Gastrocnemius medialis (tissue), 4 donors: ENCODE measurements at regions not wholly inside any gene's neighbourhood (a gene's known extent, or its start where the extent isn't known, plus 50 kb on each side); places are given as distances from the start of the nearest gene placed in this dataset.

Experiments used
- POLR2A ChIP-seq, 2 donors: fragments of 450-650 bp; IDR thresholded peaks; one replicate each; pipeline ENCODE4 v1.6.1; 2017; ENCODE audit warnings: antibody characterized with exemption in 2 of 2, mild to moderate bottlenecking in 2 of 2, moderate library complexity in 2 of 2
- TF ChIP-seq, protein P1 (sequence below), 5 experiments: fragments of 450-650 bp in 3 of 5; fragments of 200-600 bp in 2 of 5; sonication (generic) in 2 of 5; IDR thresholded peaks in 4 of 5; conservative IDR thresholded peaks in 1 of 5; 1 replicate in 4 of 5; 2 replicates in 1 of 5; pipeline ENCODE4 v1.5.1; 2016 to 2019; ENCODE audit warnings: antibody characterized with exemption in 5 of 5, mild to moderate bottlenecking in 3 of 5, moderate library complexity in 3 of 5

DNA sequence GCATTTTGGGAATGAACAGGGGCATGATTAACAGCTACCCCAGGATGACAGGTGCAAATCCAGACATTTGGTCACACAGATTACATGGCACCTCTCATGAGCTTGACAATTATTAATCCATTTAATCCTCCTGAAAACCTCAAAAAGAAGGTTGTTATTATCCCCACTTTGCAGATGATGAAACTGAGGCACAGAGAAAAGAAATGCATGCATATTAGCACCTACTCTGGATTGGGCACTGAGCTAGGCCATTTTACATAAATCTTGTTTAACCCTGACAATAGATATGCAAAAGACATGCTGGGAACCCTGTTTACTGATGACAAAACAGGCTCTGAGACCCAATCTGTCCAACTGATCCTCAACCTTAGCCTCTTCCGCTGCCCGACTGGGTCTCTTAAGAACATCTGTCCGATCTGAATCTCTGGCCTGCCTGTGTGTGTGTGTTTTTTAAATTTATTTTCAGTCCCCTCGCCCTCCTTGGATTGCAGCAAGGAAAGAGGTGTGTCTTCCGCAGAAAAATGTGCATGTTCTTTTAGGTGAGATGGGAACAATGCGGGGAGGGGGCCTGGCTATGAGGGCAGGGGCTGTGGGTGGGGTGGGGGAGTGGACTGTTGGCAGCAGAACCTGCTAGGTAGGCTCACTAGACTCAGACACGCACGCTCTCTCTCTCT, 162.5 kb downstream of the WNT7A start:
- TF ChIP-seq, protein P1, sequence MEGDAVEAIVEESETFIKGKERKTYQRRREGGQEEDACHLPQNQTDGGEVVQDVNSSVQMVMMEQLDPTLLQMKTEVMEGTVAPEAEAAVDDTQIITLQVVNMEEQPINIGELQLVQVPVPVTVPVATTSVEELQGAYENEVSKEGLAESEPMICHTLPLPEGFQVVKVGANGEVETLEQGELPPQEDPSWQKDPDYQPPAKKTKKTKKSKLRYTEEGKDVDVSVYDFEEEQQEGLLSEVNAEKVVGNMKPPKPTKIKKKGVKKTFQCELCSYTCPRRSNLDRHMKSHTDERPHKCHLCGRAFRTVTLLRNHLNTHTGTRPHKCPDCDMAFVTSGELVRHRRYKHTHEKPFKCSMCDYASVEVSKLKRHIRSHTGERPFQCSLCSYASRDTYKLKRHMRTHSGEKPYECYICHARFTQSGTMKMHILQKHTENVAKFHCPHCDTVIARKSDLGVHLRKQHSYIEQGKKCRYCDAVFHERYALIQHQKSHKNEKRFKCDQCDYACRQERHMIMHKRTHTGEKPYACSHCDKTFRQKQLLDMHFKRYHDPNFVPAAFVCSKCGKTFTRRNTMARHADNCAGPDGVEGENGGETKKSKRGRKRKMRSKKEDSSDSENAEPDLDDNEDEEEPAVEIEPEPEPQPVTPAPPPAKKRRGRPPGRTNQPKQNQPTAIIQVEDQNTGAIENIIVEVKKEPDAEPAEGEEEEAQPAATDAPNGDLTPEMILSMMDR (IDR thresholded peaks at IDR 0.05 in 4 of 5, conservative IDR thresholded peaks at IDR 0.05 in 1 of 5), result no peak
- TF ChIP-seq POLR2A (IDR thresholded peaks at IDR 0.05), result no peak
